ENCODE measurements at regions not wholly inside any gene's neighbourhood (a gene's known extent, or its start where the extent isn't known, plus 50 kb on each side); places are given as distances from the start of the nearest gene placed in this dataset.
"Not testable (repeated sequence)": the region's sequence is repeated elsewhere in the genome, so short reads cannot be mapped to it uniquely, and the experiment has no call there.

GRCh38 chr13:59398127-59398526, 765.6 kb downstream of the DIAPH3 start:
- TF ChIP-seq CTCF (IDR thresholded peaks at IDR 0.05): no peak
- no peak for DNase-seq (ENCODE audit: low spot score)
- no peak overlapping the region for H3K27ac ChIP-seq
- H3K4me3 ChIP-seq: no peak overlapping the region

GRCh38 chr13:59398661-59399060, 765.1 kb downstream of the DIAPH3 start:
- no peak overlapping the region for H3K4me3 ChIP-seq
- TF ChIP-seq CTCF (IDR thresholded peaks at IDR 0.05): no peak
- no peak for DNase-seq (ENCODE audit: low spot score)
- H3K27ac ChIP-seq: no peak overlapping the region

- TF ChIP-seq CTCF (IDR thresholded peaks at IDR 0.05): no peak
Measured at GRCh38 chr13:59399513-59399912, 764.2 kb downstream of the DIAPH3 start.

GRCh38 chr13:59404331-59404730, 759.4 kb downstream of the DIAPH3 start:
- no peak for DNase-seq (ENCODE audit: low spot score)
- TF ChIP-seq CTCF (IDR thresholded peaks at IDR 0.05): no peak
- H3K27ac ChIP-seq: no peak overlapping the region
- H3K4me3 ChIP-seq: no peak overlapping the region

More at GRCh38 chr13:59399513-59399912, 764.2 kb downstream of the DIAPH3 start:
- no peak for DNase-seq (ENCODE audit: low spot score)
- Histone ChIP-seq H3K4me3 (no peak overlapping the region), H3K27ac (no peak overlapping the region)

GRCh38 chr13:59407251-59407650, 756.5 kb downstream of the DIAPH3 start:
- not testable (repeated sequence) for H3K27ac ChIP-seq; DNase-seq (ENCODE audit: low spot score); H3K4me3 ChIP-seq

- TF ChIP-seq CTCF (IDR thresholded peaks at IDR 0.05): no peak
Measured at GRCh38 chr13:59408738-59409137, 755.0 kb downstream of the DIAPH3 start.

GRCh38 chr13:59409211-59409610, 754.5 kb downstream of the DIAPH3 start:
- H3K27ac ChIP-seq: no peak overlapping the region
- DNase-seq (ENCODE audit: low spot score): no peak
- TF ChIP-seq CTCF (IDR thresholded peaks at IDR 0.05): no peak
- no peak overlapping the region for H3K4me3 ChIP-seq

More at GRCh38 chr13:59408738-59409137, 755.0 kb downstream of the DIAPH3 start:
- DNase-seq (ENCODE audit: low spot score): no peak
- Histone ChIP-seq H3K4me3 (no peak overlapping the region), H3K27ac (no peak overlapping the region)
